ENCODE measurements at regions not wholly inside any gene's neighbourhood (a gene's known extent, or its start where the extent isn't known, plus 50 kb on each side); places are given as distances from the start of the nearest gene placed in this dataset.

- H3K9me3 ChIP-seq (ENCODE audit: insufficient read depth, low read length): no peaks in the 10 kb centered on the region
- no peaks in the 10 kb centered on the region for H4K20me1 ChIP-seq (ENCODE audit: low read depth, low read length)
- no peaks in the 10 kb centered on the region for H3K9me2 ChIP-seq (replicated peaks; ENCODE audit: insufficient read depth, low read length)
- no peaks in the 10 kb centered on the region for H3K27me3 ChIP-seq (ENCODE audit: low read length)
- no peak overlapping the region for H3K4me2 ChIP-seq (ENCODE audit: low read depth, low read length, poor library complexity, severe bottlenecking)
- H3K4me3 ChIP-seq (ENCODE audit: insufficient read depth, low read length, poor library complexity, severe bottlenecking): no peak overlapping the region
- H3K27ac ChIP-seq (ENCODE audit: low read depth, low read length): no peak overlapping the region
- H3K79me2 ChIP-seq (ENCODE audit: insufficient read depth, low read length): no peaks in the 10 kb centered on the region
- H3K36me3 ChIP-seq (ENCODE audit: low read length): no peaks in the 10 kb centered on the region
- H3K9ac ChIP-seq (ENCODE audit: low read length): no peak overlapping the region
- no peaks in the 10 kb centered on the region for H3F3A ChIP-seq (ENCODE audit: insufficient read depth)
- TF ChIP-seq EZH2phosphoT487 (conservative IDR thresholded peaks at IDR 0.05; ENCODE audit: low read length) (no peak), CTCF (IDR thresholded peaks at IDR 0.05; ENCODE audit: insufficient read depth, low read length, poor library complexity, severe bottlenecking) (no peak)
- H2AFZ ChIP-seq (ENCODE audit: low read depth, low read length, severe bottlenecking): no peak overlapping the region
Observed at GRCh38 chr5:113813466-113813865, 300.0 kb downstream of the YTHDC2 start.

- TF ChIP-seq EZH2phosphoT487 (conservative IDR thresholded peaks at IDR 0.05; ENCODE audit: low read length) (no peak), CTCF (IDR thresholded peaks at IDR 0.05; ENCODE audit: insufficient read depth, low read length, poor library complexity, severe bottlenecking) (no peak)
Observed at GRCh38 chr5:113817683-113818082, 304.2 kb downstream of the YTHDC2 start.

DNA sequence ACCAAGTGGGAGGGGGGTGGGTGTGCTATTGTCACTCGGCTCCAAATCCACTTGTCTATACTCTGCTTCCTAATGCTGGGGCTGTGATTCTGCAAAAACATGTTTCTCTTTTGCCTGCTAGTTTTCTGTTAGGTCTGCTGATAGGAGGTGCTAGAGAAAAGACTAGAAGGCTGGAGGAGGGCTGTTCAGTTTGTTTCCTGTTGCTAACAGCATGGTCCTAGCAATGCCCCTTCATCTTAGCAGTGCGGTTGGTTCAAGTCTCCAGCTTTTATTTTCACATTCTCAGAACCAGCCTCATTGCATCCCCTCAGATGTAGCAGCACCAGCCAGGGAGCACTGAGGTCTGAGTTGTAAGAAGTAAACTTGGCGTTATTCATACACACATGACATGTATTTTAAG, 310.2 kb downstream of the YTHDC2 start:
- H3K36me3 ChIP-seq (ENCODE audit: low read length): no peaks in the 10 kb centered on the region
- H3K27ac ChIP-seq (ENCODE audit: low read depth, low read length): no peak overlapping the region

More at GRCh38 chr5:113817683-113818082, 304.2 kb downstream of the YTHDC2 start:
- H3K36me3 ChIP-seq (ENCODE audit: low read length): no peaks in the 10 kb centered on the region
- no peak overlapping the region for H3K9ac ChIP-seq (ENCODE audit: low read length)
- no peak overlapping the region for H3K4me3 ChIP-seq (ENCODE audit: insufficient read depth, low read length, poor library complexity, severe bottlenecking)
- no peaks in the 10 kb centered on the region for H3K27me3 ChIP-seq (ENCODE audit: low read length)
- H3K4me2 ChIP-seq (ENCODE audit: low read depth, low read length, poor library complexity, severe bottlenecking): no peak overlapping the region
- no peaks in the 10 kb centered on the region for H3K9me2 ChIP-seq (replicated peaks; ENCODE audit: insufficient read depth, low read length)
- no peak overlapping the region for H3K27ac ChIP-seq (ENCODE audit: low read depth, low read length)
- no peaks in the 10 kb centered on the region for H3K9me3 ChIP-seq (ENCODE audit: insufficient read depth, low read length)
- H2AFZ ChIP-seq (ENCODE audit: low read depth, low read length, severe bottlenecking): no peak overlapping the region
- H3K79me2 ChIP-seq (ENCODE audit: insufficient read depth, low read length): no peaks in the 10 kb centered on the region
- no peaks in the 10 kb centered on the region for H3F3A ChIP-seq (ENCODE audit: insufficient read depth)
- H4K20me1 ChIP-seq (ENCODE audit: low read depth, low read length): no peaks in the 10 kb centered on the region

More for the DNA sequence above, 310.2 kb downstream of the YTHDC2 start:
- Histone ChIP-seq H3K4me2 (ENCODE audit: low read depth, low read length, poor library complexity, severe bottlenecking) (no peak overlapping the region), H2AFZ (ENCODE audit: low read depth, low read length, severe bottlenecking) (no peak overlapping the region), H3K9me2 (replicated peaks; ENCODE audit: insufficient read depth, low read length) (no peaks in the 10 kb centered on the region), H3K4me3 (ENCODE audit: insufficient read depth, low read length, poor library complexity, severe bottlenecking) (no peak overlapping the region), H3K9ac (ENCODE audit: low read length) (no peak overlapping the region), H4K20me1 (ENCODE audit: low read depth, low read length) (no peaks in the 10 kb centered on the region), H3K79me2 (ENCODE audit: insufficient read depth, low read length) (no peaks in the 10 kb centered on the region), H3K9me3 (ENCODE audit: insufficient read depth, low read length) (no peaks in the 10 kb centered on the region), H3K27me3 (ENCODE audit: low read length) (no peaks in the 10 kb centered on the region), H3F3A (ENCODE audit: insufficient read depth) (no peaks in the 10 kb centered on the region)
- TF ChIP-seq CTCF (IDR thresholded peaks at IDR 0.05; ENCODE audit: insufficient read depth, low read length, poor library complexity, severe bottlenecking) (no peak), EZH2phosphoT487 (conservative IDR thresholded peaks at IDR 0.05; ENCODE audit: low read length) (no peak)

Data from SU-DHL-6 (cell line).